GM18951 (cell line): ENCODE measurements at regions not wholly inside any gene's neighbourhood (a gene's known extent, or its start where the extent isn't known, plus 50 kb on each side); places are given as distances from the start of the nearest gene placed in this dataset.
"Not testable (repeated sequence)": the region's sequence is repeated elsewhere in the genome, so short reads cannot be mapped to it uniquely, and the experiment has no call there.

Experiments used
- POLR2A ChIP-seq: IDR thresholded peaks from 4 replicates; pipeline ENCODE4 v1.6.1; 2011; ENCODE audit warnings: mild to moderate bottlenecking; ENCODE audit not compliant: insufficient read length, insufficient read depth; ENCODE audit errors: extremely low read depth
- in situ Hi-C: fragments of 300-500 bp; cut with MboI; formaldehyde crosslinking; loops from one replicate; pipeline ENCODE4 v1.12.0; 2022; ENCODE audit warnings: low sequenced_read_pairs, mixed read lengths, inconsistent platforms; ENCODE audit not compliant: unreplicated experiment

DNA sequence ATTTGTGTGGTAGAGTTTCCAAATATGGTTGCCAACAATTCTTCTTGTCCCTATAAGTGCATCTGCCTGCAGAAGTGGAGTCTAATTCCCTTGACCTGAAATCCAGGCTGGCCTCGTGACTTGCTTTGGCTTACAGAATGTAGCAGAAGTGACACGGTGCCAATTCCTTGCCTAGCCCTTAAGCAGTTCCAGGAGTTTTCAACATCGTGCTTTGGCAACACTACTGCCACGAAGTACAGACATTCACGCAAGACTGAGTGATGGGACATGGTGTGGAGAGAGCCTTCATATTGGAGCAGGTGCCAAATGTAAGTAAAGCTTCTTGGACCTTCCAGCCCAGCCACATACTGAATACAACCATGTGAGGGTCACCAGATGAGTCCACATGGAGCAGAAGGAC lies 92.9 kb upstream of the NEK6 start:
- TF ChIP-seq POLR2A: no peak
- in situ Hi-C loops: no loop called here

DNA sequence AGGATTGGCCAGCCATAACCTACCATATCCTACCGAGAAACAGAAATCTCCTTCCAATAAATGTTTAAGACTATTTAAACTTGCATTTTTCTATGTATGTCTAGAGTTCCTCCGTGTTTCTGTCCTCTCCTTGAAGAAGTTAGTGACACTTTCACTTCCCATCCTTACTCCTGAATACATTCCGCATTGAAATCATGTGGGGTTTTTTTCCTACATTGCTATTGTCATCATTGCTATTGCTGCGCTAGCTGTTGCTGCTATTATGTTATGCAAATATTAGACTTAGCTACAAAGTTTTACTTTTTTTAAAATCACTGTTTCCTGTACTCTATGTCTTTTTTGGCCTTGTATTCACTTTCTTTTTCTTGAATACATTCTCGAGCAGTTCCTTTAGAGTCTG lies 83.3 kb upstream of the NEK6 start:
- TF ChIP-seq POLR2A: no peak
- in situ Hi-C loops: no loop called here

DNA sequence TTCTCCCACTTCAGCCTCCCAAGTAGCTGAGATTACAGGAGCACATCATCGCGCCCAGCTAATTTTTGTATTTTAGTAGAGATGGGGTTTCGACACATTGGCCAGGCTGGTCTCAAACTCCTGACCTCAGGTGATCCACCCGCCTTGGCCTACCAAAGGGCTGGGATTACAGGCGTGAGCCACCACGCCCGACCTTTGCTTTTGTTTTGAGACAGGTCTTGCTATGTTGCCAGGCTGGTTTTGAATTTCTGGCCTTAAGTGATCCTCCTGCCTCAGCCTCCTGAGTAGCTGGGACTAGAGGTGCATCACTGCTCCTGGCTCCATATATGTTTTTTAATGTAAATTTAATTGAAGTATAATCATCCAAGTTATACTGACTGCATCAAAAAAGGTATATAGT lies 80.2 kb upstream of the NEK6 start:
- in situ Hi-C loops: not testable (repeated sequence)

DNA sequence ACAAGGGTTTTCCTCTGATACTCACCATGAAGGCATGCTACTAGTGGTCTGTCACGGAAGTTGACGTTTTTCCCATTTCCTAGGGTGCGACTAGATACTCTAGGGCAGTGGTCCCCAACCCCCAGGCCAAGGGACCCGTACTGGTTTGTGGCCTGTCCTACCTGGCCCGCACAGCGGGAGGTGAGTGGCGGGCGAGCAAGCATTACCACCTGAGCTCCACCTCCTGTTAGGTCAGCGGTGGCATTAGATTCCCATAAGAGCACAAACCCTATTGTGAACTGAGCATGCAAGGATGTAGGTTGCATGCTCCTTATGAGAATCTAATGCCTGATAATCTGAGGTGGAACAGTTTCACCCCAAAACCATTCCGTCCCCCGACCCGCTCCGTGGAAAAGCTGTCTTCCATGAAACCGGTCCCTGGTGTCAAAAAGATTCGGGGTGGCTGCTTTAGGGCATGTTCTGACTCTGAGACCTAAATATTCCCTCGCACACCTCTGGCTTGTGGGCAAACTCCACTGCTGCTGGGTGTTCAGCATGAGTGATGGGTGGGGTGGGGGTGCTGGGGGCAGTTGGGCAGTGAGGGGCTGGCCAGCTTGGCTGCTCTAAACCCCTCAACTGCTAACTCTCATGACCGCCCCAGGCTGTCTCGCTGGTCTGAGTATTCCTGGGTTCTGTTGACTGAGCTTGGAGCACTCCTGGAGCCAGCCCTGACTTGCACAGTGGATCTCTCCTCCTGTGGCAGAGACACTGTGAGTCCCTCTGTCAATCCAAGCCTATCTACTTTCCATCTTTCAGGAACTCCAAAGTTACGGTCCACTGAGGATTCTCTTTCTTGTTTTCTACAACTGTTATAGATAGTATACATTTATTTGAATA lies 78.3 kb upstream of the NEK6 start:
- in situ Hi-C loops: no loop called here

DNA sequence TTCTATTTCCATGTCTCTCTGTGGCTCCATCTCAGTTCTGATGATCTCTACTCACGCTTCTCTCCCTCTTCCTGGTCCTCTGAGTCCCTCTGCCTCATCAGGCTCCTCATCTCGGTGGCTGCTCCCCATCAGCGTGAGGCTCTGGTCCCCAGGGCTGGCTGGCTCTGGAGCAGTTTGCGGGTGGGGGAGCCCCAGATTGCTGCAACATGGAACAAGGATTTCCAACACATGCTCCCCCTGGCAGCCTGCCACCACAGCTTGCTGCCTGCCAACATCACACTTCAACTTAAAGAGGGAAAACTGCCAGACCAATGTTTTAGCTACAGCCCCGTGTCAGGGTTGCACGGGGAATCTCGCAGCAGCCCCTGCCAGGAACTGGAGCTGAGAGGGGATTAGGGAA lies 77.2 kb upstream of the NEK6 start:
- in situ Hi-C loops: no loop called here
- no peak for TF ChIP-seq POLR2A

More for the DNA sequence above, 78.3 kb upstream of the NEK6 start:
- TF ChIP-seq POLR2A: no peak

DNA sequence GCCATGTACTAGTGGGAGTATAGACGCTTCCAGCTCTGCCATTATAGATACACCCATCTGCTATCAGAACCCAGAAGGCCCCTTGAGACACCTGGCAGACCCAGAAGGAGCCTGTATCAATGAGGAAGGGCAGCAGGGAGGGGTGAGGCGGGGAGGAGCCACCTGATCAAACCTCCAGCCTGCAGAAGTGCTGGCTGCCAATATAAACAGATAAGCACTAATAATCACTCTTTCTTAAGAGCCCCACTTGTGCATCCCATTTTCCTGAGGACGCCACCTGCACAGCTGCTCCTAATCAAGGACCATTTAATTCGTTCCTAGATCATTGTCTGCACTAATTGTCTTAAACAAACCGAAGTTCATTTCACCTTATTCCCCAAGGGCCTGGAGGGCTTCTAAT lies 75.0 kb upstream of the NEK6 start:
- in situ Hi-C loops: no loop called here
- no peak for TF ChIP-seq POLR2A

DNA sequence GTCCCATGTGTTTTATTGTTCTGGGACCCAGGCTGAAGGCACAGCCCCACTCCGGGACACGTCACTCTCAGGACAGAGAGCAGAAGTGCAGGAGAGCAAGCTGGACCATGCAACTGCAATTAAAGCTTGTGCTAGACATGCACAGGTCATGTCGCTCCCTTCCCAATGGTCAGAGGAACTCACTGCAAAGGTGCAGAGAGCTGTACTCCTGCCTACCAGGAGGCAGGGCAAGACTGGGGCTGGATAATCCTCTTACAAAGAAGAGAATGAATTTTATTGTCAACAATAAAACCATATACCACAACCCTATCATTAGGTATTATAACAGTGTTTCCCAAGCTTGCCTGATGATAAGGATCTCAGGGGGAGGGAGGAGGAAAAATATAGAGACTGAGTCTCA lies 74.0 kb upstream of the NEK6 start:
- no peak for TF ChIP-seq POLR2A
- in situ Hi-C loops: no loop called here

DNA sequence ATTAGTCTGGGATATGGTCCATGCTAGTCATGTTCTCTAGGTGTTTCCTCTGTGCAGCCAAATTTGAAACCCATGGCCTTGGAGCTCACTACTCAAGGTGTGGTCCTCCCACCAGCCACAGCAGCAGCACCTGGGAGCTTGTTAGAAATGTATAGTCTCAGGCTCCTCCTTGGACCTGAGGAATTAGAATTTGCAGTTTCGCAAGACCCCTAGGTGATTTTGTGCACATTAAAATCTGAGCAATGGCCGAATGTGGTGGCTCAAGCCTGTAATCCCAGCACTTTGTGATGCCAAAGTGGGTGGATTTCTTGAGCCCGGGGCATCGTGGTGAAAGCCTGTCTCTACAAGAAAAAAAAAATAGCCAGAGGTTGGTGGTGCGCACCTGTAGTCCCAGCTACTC lies 72.3 kb upstream of the NEK6 start:
- TF ChIP-seq POLR2A: no peak
- in situ Hi-C loops: no loop called here

DNA sequence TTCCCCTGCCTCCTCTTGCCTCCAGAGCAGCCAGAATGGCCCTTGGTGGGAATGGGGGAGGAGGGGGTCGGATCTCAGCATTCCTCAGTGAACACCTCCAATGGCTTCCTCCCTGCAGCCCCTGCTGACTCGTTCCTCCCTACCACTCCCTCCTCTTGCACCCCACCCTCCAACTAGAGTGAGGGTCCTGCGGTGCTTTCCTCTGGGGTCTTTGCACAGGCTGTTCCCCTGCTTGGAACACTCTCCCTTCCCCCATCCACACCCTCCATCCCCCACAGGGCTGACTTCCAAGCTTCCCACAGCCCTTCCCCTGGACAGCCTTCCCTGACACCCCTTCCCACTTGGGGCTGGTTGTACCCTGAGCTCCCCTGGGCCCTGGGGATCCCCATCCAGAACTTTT lies 70.4 kb upstream of the NEK6 start:
- in situ Hi-C loops: no loop called here
- no peak for TF ChIP-seq POLR2A

DNA sequence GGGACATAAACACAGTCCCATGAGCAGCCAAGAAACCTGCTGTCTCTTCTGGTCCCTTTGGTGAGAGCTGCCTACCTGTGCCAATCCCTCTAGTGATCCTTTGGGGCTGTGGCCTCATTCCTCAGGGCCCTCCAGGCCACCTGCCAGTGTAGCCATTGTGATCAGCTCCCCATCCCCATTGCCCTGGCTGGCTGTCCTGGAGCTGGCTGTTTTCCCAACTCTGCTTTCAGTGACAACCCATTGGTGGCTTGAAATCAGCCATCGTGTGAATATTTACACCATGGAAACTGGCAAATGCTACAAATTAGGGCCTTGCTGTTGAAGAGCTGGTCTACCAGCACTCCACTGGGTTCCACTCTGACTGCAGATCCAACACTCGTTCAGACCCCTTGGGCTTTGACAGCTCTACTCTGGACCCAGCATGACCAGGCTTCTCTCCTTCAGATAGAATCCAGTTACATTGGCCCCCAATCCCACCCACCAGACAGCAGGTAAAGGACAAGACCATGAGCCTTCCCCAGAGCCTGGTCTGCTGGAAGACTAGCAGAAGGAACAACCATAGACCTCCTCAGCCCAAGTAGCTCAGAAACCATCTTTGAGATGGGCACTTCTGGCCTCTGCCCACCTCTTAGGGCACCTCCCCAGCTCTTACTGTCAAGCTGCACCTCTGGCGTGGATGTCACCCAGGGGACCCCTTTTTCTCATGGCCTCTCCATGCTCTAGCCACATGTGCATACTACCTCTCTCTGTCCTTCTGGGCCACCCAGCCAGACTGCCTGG lies 69.2 kb upstream of the NEK6 start:
- no peak for TF ChIP-seq POLR2A
- in situ Hi-C loops: no loop called here

DNA sequence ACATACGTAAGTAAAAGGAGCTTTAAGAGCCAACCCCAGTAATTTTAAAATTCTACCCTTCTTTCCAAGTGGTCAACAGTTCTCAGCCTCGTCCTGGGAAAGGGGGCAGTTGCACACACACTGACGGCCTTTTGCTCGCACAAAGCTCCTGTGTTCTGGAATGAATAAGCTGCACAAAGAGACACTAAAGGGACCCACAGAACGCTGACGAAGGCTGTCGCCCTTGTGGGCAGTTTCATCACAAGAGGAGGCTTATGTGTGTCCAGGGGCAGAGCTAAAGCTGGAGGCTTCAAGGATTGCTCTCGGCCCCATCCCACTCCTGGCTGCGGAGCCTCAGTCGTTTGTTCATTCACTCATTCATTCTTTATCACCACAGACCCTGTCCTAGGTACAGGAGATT lies 67.0 kb upstream of the NEK6 start:
- in situ Hi-C loops: no loop called here
- no peak for TF ChIP-seq POLR2A

DNA sequence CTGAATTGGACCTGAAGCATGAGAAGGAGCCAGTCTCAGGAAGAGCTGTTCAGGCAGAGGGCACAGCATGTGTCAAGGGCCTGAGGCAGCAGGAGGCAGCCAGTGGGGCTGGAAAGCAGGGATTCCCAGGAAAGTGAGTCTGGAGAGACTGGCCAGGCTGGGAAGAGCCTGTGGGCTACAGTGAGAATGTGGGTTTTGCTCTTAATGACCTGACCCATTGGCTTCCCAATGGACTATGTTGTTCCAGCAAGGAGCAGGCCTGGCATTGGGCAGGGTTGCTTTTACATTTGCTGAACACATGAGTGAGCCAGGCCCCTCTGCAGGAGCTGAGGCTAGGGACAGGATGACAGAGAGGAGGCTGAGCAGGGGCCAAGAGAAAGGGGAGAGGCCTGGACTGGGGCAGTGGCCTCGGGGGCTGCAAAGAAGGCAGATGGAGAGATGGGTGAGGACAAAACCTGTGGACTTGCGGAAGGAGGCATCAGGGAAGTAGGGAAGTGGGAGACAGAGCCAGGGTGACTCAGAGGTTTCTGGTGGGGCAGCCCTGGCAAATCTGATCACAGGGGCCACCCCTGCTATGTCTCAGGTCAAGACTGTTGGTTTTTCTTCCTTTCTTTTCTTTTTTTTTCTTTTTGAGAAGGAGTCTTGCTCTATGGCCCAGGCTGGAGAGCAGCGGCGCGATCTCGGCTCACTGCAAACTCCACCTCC lies 65.9 kb upstream of the NEK6 start:
- TF ChIP-seq POLR2A: no peak
- in situ Hi-C loops: no loop called here

DNA sequence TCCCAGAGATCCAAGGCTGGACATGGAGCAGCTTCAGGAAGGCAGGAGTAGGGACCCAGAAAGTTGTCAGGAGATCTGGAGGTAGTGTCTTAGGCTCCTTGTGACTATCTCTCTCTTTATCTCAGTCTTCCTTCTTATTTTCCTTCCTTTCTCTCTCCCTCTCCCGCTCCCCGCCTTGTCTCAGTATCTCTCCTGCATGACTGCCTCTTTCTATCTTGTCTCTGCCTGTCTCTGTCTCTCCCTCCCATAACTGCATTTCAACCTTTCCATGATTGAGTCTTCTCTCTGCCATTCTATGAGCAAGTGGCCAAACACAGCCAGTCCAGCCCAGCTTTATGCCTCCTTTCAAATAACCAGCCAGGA lies 61.0 kb upstream of the NEK6 start:
- TF ChIP-seq POLR2A: no peak
- in situ Hi-C loops: no loop called here
